Coronary artery (tissue), 2 donors: ENCODE measurements at regions not wholly inside any gene's neighbourhood (a gene's known extent, or its start where the extent isn't known, plus 50 kb on each side); places are given as distances from the start of the nearest gene placed in this dataset.
"Not testable (repeated sequence)": the region's sequence is repeated elsewhere in the genome, so short reads cannot be mapped to it uniquely, and the experiment has no call there.

Experiments used
- DNase-seq: peaks from one replicate; pipeline ENCODE4 v3.0.0-alpha.2; 2017; ENCODE audit warnings: low spot score
- H3K27ac ChIP-seq, 2 donors: fragments of 200-600 bp; sonication (generic); one replicate each; pipeline ENCODE4 v1.5.1; 2016 to 2019
- H3K4me3 ChIP-seq: fragments of 200-600 bp; sonication (generic); 2 replicates; pipeline ENCODE4 v1.5.1; 2016; ENCODE audit warnings: mild to moderate bottlenecking, moderate library complexity
- TF ChIP-seq, protein P1 (sequence below): fragments of 200-600 bp; sonication (generic); IDR thresholded peaks from one replicate; pipeline ENCODE4 v1.5.1; 2019; ENCODE audit warnings: antibody characterized with exemption

DNA sequence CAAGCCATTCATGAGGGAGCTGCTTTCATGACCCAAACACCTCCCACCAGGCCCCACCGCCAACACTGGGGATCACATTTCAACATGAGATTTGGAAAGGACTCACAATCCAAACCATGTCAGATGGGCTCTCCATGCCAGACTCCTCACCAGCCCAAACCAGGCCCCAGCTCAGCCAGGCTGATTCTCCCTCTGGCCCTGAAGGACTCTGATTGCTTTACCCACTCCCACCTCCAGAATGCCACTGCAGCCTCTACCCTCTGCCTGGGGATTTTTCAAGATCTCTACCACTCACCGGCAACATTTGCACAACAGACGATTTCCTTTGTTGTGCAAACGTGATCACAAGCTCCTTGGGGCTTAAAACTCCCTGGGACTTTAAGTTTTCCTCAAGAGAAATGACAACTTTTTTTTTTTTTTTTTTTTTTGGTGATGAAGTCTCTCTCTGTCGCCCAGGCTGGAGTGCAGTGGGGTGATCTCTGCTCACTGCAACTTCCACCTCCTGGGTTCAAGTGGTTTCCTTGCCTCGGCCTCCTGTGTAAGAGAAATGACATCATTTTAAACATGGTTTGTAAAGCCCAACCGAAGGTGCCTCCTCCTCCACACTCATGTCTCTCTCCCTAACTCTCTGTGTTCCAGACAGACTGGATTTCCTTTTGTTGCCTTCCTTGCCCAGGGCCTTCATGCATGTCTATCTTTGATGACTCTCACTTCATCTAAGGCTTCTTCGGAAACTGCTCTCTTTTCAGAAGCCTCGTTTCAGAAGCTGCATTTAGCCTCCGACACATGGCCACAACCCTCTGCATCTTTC, 147.0 kb downstream of the CDH26 start:
- TF ChIP-seq, protein P1, sequence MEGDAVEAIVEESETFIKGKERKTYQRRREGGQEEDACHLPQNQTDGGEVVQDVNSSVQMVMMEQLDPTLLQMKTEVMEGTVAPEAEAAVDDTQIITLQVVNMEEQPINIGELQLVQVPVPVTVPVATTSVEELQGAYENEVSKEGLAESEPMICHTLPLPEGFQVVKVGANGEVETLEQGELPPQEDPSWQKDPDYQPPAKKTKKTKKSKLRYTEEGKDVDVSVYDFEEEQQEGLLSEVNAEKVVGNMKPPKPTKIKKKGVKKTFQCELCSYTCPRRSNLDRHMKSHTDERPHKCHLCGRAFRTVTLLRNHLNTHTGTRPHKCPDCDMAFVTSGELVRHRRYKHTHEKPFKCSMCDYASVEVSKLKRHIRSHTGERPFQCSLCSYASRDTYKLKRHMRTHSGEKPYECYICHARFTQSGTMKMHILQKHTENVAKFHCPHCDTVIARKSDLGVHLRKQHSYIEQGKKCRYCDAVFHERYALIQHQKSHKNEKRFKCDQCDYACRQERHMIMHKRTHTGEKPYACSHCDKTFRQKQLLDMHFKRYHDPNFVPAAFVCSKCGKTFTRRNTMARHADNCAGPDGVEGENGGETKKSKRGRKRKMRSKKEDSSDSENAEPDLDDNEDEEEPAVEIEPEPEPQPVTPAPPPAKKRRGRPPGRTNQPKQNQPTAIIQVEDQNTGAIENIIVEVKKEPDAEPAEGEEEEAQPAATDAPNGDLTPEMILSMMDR: no peak
- DNase-seq: no peak
- H3K4me3 ChIP-seq: no peak overlapping the region

DNA sequence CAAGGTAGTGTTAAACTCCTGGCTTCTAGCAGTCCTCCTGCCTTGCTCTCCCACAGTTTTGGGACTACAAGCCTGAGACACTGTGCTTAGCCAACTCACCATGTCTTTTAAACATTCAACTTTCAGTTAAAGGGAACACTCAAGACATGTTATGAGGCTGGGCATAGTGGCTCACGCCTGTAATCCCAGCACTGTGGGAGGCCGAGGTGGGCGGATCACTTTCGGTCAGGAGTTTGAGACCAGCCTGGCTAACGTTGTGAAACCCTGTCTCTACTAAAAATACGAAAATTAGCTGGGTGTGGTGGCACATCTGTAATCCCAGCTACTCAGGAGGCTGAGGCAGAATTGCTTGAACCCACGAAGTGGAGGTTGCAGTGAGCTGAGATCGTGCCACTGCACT, 148.0 kb downstream of the CDH26 start:
- H3K4me3 ChIP-seq, DNase-seq, H3K27ac ChIP-seq: not testable (repeated sequence)

More for the DNA sequence above, 147.0 kb downstream of the CDH26 start:
- H3K27ac ChIP-seq: no peak overlapping the region

DNA sequence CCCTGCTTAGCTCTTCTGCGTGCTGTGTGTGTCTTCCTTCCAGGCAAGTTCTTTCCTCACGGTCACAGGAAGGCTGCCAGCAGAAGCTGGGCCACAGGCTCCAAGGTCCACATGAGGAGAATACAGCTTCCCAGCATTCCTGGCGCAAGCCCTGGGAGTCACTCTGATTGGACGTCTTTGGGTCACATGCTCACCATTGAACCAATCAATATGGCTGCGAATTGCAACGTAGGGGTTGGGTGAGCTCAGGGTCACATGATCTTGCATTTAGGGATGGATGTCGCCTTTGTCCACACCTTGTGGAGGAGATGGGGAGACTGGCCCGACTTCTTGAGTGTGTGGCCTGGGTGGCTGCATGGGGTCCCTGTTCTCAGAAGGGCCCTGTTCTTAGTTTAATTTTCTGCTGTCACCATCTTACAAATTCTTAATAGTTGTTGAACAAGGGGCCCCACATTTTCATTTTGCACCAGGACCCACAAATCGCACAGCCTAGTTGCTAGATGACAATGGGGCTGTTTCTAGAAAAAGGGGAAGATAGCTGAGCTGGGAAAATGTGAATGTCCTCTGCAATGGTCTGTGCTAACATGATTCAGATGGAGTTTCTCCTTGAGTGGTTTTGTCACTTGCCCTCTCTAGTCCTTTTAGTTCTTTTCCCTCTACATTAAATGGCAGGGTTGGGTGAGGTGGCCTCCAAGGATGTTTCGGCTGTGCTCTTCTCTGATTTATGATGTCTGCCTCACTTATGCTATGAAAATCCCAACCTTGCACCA, 149.6 kb downstream of the CDH26 start:
- no peak for DNase-seq
- Histone ChIP-seq H3K27ac (no peak overlapping the region), H3K4me3 (no peak overlapping the region)
- TF ChIP-seq, protein P1: no peak

DNA sequence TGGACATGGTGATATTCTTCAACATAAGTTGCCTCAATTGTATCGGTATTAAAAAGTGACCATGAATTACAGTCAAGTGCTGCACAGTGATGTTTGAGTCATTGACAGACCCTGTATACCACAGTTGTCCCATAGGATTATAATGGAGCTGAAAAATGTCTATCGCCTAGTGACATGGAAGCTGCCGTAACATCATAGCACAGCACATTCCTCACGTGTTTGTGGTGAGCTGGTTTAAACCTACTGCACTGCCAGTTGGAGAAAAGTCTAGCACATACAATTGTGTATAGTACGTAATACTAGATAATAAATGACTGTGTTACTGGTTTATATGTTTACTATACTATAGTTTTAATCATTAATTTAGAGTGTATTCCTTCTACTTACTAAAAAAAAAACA, 150.2 kb downstream of the CDH26 start:
- no peak overlapping the region for H3K4me3 ChIP-seq
- no peak for DNase-seq
- H3K27ac ChIP-seq: no peak overlapping the region
- TF ChIP-seq, protein P1: no peak

DNA sequence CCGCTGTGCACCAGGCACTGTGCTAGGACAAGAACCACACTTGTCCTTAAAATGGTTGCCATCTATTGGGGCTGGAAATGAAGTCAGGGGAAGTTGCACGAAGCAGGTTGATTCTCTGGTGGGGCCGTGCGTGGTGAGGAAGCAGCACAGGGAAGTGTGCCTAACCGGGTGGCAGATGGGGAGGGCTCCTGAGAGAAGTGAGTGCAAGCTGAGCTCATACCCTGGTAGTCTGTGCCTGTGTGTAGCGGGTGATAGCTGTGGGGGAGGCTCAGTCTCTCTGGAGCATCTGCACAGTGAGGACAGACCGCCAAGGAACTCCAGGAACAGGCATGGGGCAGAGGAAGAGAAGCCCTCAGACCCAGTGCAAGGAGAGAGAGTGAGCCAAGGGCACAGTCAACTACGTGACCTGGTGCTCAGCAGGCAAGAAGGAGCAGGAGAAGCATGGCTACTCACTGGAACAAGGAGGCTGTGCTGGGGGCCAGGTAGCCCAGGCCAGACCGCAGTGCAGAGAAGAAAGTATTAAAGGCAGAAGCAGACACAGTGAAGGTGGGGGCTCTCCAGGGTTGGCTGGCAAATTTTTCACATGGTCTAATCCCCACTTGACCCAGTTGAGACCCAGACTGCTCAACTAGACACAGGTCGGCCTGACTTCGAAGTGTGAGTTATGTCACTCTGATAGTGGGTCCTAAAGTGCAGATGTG, 155.0 kb downstream of the CDH26 start:
- TF ChIP-seq, protein P1: no peak
- DNase-seq: no peak
- Histone ChIP-seq H3K27ac (no peak overlapping the region), H3K4me3 (no peak overlapping the region)

DNA sequence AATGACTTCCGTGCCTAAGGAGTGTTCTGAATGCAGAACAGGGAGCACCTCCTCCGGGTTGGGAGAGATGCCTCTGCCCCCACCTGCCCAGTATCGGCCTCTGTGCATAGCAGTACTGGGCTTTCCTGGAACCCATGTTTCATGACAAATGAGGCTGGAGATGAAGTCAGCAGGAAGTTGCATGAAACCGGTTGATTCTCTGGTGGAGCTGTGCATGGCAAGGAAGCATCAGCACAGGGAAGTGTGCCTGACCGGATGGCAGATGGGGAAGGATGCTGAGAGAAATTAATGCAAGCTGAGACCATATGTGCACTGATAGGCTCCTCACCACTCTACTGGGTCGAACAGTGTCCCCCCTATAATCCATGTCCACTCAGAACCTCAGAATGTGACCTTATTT, 155.5 kb downstream of the CDH26 start:
- TF ChIP-seq, protein P1: no peak
- no peak overlapping the region for H3K27ac ChIP-seq
- DNase-seq: no peak

DNA sequence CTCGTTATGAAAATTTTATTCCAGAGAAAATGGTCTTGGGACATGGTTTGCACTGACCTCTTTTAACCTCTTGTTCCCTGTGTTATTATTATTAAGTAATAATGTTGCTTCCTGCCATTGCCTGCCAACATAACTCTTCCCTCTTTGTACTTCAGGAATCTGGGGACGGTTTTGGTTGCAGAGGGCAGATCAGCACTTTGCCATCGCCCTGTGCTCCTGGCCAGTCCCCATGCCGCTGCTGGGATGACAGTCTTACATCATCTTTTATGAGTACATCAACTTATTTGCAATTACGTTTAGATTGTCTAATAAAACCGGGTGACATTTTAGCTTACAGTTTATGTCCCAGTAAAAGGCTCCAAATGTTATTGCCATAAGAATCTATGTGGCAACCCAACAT, 157.2 kb downstream of the CDH26 start:
- Histone ChIP-seq H3K4me3 (no peak overlapping the region), H3K27ac (no peak overlapping the region)
- no peak for DNase-seq
- TF ChIP-seq, protein P1: no peak

More for the DNA sequence above, 155.5 kb downstream of the CDH26 start:
- H3K4me3 ChIP-seq: no peak overlapping the region
